ENCODE measurements at regions not wholly inside any gene's neighbourhood (a gene's known extent, or its start where the extent isn't known, plus 50 kb on each side); places are given as distances from the start of the nearest gene placed in this dataset.
"Not testable (repeated sequence)": the region's sequence is repeated elsewhere in the genome, so short reads cannot be mapped to it uniquely, and the experiment has no call there.

DNA sequence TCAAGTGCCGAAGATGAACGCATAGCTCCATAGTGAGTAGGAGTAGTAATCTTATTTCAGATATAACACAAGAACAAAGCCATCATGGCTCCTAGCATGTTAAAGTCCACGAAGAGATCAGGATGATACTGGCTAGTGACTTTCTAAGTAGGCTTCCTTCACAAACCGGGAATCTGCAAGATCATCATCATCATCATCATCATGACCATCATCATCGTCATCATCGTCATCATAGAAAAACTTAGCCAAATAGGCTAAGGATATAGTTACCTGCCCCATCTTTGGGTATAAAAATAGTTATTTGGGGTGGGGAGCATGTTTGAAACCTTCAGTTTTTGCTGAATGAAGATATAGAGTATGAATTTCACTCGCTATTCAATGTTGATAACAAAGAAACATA is 57.9 kb downstream of the PYDC2 start:
- DNase-seq (ENCODE audit: low spot score), result no peak

DNA sequence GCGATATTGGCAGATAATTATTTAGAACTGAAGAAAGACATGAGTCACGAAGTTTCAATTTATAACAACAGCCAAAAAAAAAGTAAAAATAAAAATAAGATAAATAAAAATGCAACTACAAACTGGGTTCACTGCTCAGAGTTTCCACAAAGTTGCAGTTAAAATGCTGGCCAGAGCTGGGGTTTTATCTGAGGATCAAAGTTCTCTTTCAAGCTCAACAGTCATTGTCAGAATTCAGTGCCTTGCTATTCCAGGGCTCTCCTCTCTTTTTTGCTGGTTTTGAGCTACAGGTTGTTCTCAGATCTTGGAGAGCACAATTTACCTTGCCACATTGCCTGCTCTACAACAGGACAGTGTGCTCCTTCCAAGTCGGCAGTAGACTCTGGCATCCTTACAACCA is 60.1 kb downstream of the PYDC2 start:
- DNase-seq (ENCODE audit: low spot score), result no peak

DNA sequence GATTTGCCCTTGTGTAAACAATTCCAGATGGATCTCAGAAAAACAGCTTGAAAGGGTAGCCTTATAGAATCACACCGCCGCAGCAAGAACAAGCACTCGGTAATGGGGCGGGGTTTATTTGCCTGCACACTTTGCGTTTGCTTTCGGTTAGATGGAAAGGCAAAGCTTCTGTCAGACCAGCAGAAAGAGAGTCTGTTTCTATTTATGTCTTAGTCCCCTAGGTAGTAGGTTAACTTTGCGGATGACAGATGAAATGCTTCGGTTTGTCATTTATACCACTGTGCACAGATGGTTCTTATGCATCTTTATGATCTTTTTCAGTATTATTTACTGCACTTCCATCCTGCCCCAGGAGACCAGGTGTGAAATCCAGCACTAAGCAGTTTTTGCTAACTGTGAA is 62.2 kb downstream of the PYDC2 start:
- peak; percentile 9 for DNase-seq (ENCODE audit: low spot score)

DNA sequence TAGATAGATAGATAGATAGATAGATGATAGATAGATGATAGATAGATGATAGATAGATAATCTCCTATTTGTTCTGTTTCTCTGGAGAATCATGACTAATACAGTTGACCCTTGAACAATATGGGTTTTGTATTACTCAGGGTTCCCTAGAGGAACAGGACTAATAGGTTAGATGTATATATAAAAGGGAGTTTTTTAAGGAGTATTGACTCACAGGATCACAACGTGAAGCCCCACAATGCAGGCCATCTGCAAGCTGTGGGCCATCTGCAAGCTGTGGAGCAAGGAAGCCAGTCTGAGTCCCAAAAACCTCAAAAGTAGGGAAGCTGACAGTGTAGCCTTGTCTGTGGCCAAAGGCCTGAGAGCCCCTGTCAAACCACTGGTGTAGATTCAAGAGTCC is 67.6 kb downstream of the PYDC2 start:
- DNase-seq (ENCODE audit: low spot score), result no peak

DNA sequence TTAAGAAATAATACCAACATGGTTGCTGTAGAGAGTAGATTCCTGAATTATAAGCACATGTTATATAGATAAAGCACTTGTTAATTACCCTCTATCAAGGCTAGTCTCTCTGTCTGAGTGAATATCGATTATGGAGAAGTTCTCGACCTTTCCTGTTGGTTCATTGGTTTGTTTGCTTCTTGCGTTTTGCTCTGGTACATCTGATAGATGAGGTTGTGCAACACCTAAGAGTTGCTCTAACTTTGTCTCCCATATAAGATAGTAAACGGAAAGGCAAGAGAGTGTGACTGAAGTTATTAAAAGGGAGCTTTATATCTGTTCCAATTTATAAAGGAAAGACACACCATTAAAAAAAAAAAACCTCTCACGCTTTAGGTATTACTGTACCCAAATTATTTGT is 69.0 kb downstream of the PYDC2 start:
- DNase-seq (ENCODE audit: low spot score), result no peak

DNA sequence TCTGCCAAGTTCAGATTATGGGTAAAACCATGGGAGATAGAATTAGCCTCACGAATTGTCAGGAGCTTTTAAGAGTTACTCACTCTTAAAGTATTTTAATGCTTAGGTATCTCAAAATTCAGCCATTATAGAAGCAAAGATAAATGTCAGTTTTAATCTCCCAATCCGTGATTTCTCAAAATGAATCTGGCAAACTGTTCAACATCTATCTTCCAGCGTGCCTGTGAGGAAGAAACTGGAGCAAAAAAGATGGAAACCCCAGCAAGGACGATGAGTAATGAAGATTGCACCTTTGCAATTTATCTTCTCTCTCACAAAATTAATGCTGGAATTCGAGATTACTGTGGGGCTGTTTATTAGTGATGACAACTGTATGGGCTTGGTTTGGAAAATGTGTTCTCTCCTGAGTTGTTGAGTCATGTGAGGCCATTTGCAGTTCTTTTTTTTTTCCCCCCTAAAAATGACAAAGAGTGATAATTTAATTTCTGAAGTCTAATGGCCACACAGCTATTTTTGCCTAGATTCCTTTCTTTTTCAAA is 70.5 kb downstream of the PYDC2 start:
- DNase-seq (ENCODE audit: low spot score), result no peak

DNA sequence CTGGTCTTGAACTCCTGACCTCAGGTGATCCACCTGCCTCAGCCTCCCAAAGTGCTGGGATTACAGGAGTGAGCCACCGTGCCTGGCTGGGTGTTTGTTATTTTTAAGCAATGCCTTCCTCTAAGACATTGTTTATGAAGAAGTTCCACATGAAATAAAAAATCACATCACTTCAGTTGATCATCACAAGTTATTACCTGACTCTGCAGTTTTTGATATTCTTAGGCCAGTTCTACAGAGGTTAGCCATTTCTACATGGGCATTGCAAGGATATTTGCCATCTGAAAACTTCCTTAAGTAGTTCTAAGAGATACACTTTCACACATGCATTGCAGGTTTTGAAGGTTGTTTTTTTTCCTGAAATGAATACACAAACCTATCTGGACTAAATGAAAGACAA is 82.1 kb downstream of the PYDC2 start:
- no peak for DNase-seq (ENCODE audit: low spot score)

DNA sequence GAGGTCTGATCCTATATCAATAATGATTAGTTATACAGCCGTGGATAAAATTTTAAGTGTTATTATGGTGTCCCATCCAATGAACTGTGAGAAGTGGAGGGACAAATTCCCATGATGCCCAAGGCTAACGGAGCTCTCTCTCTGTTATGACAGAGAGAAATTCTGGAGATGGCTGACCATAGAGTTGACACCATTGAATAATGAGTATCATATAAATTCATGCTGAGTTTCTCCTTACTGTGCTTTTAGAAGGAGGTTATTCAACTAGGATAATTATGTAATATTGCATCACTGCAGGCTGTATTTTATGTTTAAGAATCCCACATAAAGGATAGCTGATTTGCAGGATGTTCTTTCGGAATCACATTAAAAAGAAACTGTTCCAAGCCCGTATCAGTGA is 82.9 kb downstream of the PYDC2 start:
- DNase-seq (ENCODE audit: low spot score), result no peak

DNA sequence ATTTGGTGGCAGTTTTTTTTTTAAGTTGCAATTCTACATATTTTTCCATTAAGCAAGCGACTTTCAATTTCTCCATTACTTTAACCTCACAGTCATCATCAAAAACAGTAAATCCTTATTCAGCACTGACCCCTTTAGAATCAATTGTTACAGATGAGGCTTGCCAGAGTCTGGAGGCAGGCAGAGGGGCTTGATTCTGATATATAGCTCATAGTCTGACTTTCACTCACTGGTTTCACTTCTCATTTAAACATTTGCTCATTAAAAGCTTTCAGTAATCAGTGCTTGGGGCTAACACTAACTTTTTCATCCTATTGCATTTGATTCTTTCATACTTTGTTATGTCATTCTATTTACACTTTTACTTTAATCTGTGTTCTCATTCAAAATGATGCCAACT is 88.4 kb downstream of the PYDC2 start:
- no peak for DNase-seq (ENCODE audit: low spot score)

DNA sequence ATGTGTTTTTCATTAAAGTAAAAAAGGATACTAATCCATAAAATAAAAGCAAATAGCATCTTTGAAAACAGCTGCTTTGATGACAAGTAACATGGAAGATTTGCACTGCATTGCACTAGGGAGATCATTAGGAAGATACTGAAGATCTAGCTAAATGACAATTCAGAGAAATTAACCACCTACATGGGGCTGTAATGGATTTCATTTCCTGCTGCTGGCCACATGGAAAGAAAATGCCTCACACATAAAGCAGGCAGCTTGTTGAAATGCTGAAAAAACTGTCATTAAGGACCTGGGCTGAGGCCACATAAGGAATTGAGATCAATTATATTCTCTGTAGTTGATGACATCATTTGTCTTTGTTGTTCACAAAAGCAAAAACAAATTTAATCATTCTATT is 94.1 kb downstream of the PYDC2 start:
- no peak for DNase-seq (ENCODE audit: low spot score)

DNA sequence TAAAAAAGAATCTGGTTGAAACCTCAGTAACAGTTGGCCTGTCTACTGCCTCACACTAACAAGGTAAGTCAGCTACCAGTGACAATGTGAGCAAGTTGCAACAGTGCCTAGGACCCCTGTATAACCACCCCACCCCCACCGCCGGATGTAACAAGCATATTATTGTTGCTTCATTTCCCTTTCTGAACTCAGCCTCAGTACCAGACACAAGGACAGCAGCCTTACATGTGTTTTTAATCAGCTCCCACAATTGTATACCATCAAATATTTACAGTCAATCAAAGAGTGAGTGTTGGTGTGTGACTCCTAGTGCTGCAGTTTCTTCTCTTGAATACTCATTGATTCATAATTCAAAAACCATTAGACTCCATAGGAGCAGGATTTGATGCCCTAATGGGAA is 96.4 kb downstream of the PYDC2 start:
- DNase-seq (ENCODE audit: low spot score), result no peak

DNA sequence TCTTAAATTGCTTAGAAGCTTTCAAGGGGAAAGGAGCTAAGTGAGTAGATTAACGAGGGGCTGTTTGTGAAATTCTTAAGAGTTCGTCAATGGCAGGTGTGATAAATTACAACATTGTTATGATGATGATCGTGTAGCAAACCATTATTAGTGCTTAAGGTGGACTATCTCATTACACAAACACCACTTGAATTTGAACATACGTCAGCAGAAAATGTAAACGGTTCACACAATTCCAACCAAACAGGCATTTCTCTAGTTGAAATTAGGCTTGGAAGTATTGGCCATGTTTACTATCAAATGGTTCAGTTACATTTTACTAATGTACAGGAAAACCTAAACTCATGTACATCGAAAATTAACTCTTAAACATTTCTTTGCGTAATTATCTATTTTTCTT is 102.8 kb downstream of the PYDC2 start:
- DNase-seq (ENCODE audit: low spot score), result no peak

DNA sequence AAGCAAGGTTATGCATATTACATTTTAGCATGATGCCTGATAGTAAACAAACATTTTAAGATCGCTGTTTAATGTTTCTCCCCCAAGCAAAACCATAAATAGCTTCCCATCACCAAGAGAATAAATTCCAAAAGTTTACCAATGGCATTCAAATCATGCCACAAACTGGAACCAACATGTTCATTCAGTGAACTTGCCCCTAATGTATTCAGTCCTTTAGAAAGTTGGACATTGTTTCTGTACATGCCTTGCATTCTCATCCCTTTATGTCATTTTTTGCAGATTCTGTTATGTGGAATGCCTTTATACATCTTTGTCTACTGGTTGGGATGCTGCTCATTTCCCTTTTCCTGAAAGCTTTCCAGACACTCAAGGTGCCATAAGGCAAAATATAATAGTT is 105.5 kb downstream of the PYDC2 start:
- DNase-seq (ENCODE audit: low spot score), result no peak

DNA sequence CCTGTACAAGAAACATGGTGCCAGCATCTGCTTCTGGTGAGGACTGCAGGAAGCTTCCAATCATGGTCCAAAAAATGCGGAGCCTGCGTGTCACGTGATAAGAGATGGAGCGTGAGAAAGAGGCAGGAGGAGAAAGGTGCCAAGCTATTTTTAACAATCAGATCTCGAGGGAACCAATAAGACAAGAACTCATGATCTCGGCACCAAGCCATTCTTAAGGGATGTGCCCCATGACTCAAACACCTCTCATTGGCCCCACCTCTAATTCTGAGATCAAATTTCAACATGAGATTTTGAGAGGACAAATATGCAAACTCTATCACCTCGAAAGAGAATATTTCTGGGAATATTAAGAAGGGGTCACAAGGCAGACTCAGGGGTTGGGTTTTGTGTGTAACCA is 107.2 kb downstream of the PYDC2 start:
- no peak for DNase-seq (ENCODE audit: low spot score)

DNA sequence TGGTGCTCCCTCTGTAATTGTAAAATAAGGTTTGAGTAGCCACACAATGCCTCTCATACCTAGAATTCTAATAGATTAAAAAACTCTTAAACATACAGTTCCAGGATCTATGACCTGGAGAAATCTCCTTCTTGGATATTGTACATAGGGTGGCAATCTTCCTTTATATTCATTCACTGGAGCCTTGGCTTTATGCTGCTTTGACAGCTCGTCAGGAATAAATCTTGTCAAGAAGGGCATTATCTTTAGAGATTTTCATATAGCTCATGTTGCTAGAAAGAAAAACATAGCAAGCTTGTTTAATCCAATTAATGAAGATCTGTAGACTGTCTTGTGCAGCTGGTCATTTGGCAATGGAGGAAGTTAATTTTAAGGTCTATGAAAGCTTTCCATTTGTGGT is 131.1 kb downstream of the PYDC2 start:
- no peak for DNase-seq (ENCODE audit: low spot score)

DNA sequence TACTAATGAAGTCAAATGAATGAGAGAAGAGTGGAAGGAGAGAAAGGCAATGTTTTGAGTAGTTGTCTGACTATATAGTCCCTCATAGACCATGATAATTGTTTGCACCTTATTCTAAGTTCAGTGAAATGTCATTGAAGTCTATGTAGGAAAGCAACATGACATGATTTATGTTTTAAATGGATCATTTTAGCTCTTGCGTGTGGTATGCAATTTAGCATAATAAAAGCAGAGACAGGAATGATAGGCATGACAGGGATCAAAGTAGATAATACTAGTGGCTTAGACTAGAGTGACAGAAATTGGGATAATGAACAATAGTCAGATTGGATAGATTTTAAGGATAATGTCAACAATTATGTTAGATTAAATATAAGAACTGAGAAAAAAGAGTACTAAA is 132.5 kb downstream of the PYDC2 start:
- no peak for DNase-seq (ENCODE audit: low spot score)

DNA sequence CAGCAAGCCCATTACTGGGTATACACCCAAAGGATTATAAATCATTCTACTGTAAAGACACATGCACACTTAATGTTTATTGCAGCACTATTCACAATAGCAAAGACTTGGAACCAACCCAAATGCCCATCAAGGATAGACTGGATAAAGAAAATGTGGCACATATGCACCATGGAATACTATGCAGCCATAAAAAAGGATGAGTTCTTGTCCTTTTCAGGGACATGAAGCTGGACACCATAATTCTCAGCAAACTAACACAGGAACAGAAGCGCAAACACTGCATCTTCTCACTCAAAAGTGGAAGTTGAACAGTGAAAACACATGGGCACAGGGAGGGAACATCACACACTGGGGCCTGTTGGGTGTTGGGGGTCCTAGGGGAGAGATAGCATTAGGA is 154.5 kb downstream of the PYDC2 start:
- DNase-seq (ENCODE audit: low spot score), result not testable (repeated sequence)

DNA sequence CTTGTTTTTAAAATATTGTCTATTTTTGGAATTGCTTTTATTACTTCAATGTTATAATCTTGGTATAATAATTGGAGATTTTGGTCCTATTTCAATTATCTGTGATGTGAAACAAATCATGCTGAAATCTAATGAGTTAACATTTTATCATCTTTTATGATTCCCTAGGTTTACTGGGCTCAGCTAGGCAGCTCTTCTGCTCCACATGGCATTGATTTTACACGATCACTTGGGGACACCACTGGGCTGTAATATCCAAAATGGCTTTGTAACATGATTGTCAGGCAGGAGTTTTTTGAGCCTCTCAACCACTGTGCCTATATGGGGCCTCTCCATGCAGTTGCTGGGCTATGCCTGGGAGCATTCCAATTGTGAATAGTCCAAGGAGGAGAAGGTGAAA is 163.3 kb downstream of the PYDC2 start:
- no peak for DNase-seq (ENCODE audit: low spot score)

DNA sequence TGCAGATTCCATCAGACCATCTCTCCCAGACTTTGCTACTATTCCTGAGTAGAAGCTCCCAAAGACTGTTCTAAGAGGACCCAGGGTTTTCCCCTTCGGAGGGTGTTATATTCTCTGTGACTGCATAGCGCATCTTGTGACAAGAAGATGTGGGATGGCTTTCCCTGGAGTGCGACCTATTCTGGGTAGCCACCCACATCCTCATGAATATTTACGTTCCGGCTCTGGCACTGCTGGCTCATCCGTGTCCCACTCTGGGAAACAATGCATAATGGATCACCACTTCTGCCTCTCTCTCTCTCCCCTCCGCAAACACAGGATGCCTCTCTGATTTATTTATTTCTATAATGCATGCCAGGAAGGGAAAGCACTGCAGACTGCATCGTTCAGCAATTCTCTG is 166.1 kb downstream of the PYDC2 start:
- DNase-seq (ENCODE audit: low spot score), result no peak

DNA sequence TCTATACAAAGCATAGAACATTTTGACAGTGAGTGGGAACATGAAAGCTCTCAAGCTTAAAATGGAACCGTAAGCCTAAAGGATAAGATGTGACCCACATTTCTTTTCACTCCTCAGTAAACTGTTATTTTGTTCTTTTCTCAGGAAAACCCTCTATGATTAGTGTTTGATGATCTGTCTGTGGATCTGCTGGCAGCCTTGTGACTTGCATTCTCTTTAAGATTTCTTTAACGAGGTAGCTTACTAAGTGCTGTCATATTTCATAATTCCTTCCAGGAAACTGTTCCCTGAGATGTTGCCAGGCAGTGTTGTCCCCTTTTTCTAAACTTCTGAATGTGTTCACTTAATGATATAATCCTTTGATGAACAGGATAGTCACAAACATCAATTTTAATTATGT is 167.6 kb downstream of the PYDC2 start:
- DNase-seq (ENCODE audit: low spot score), result no peak

DNA sequence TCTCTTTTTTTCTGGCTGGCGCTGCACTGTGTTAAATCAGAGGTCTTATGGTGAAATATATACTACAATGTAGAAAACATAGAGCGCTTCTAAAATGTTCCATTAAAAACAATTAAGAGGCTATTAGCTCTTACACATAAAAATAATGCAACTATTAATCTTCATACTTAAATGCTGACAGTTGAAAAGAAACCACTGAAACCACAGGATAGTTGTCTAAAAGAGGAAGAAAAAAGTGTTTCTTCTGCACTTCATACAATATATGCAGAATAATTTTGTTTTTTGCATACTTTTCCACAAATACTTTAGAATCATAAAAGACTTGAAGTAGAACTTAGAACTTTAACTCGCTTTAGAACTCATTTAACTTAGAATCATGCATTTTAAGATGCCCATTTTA is 170.5 kb downstream of the PYDC2 start:
- DNase-seq (ENCODE audit: low spot score), result no peak

DNA sequence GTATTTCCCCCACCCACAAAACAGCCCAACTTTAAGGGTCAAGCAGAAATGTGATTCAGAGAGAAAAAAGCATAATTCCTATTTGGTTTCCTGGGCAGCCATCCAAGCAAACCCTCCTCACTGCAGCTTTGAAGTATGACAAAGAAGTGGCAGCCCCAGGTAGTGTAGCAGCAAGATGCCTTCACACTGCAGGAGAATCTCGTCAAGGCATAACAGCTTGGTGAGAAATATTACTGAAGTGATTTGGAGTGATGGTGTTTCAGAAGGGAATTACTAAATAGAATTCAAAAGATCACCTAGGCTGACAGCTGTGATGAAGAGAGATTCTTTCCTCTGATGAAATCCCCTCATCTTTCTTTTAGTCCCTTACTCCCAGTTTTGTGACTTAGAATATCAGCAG is 173.9 kb downstream of the PYDC2 start:
- no peak for DNase-seq (ENCODE audit: low spot score)

DNA sequence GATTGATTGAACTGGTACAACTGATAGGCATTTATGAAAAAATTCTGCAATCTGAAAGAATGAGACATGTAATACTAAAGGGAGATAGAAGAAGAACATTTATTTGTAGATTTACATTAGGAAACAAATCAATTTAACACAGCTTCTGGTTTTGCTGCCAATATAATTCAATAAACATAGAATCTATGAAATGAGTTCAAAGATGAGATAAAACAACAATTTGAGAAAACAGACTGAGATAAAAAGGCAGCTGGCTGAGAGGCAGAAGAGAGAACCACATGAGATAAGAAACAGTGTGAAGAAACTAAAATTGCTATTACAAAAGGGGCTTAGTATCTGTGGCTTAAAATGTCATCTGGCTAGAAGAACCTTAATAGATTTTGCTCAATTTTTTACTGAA is 176.6 kb downstream of the PYDC2 start:
- DNase-seq (ENCODE audit: low spot score), result no peak

DNA sequence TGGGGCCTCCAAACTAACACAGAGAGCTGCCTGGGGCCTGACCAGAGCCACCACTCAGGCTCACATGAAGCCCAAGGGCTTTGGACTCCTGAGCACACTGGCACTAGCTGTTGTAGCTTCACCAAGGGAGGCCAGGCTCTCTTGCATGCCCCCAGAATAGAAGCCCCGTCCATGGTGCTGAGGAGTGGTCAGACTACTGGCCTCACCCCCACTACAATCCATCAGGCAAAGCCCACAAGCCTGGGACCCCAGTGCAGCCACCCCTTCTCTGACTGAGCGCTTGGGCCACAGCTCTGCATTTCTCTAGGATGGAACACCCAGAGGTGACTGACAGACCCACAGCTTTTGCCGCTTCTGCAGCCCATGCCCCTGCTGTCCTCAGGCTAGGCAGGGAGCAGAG is 180.8 kb downstream of the PYDC2 start:
- DNase-seq (ENCODE audit: low spot score), result peak; percentile 9

DNA sequence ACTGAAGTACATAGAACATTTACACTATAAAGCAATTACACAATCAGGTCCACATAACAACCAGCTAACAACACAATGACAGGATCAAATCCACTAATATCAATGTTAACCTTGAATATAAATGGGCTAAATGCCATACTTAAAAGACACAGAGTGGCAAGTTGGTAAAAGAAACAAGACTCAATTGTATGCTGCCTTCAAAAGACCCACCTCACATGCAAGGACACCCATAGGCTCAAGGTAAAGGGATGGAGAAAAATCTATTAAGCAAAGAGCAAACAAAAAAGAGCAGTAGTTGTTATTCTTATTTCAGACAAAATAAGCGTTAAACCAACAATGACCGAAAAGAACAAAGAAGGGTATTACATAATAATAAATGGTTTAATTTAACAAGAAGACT is 183.3 kb downstream of the PYDC2 start:
- DNase-seq (ENCODE audit: low spot score), result no peak
